GM23338 (cell line): ENCODE measurements at regions not wholly inside any gene's neighbourhood (a gene's known extent, or its start where the extent isn't known, plus 50 kb on each side); places are given as distances from the start of the nearest gene placed in this dataset.

Experiments
- ATAC-seq: fragments of 200-7000 bp; cut with Tn5 transposase; 3 replicates; pipeline ENCODE4 v1.9.1; 2020
- DNase-seq: peaks from one replicate; pipeline ENCODE4 v3.0.0-alpha.2; 2015; ENCODE audit warnings: low spot score
- H2AFZ ChIP-seq: fragments of 200-600 bp; sonication (generic); 2 replicates; pipeline ENCODE4 v1.8.0; 2016; ENCODE audit warnings: antibody characterized with exemption, mild to moderate bottlenecking, moderate library complexity
- H3F3A ChIP-seq: fragments of 200-600 bp; sonication (generic); replicated peaks from 2 replicates; pipeline ENCODE4 v1.8.0; 2017; ENCODE audit warnings: antibody characterized with exemption, mixed run types, low read depth
- H3K27ac ChIP-seq: fragments of 200-600 bp; sonication (generic); 2 replicates; pipeline ENCODE4 v1.6.1; 2016; ENCODE audit warnings: low read depth
- H3K27me3 ChIP-seq: fragments of 200-600 bp; sonication (generic); 2 replicates; pipeline ENCODE4 v1.8.0; 2016; ENCODE audit warnings: mild to moderate bottlenecking, mixed run types, moderate library complexity; ENCODE audit not compliant: insufficient read depth
- H3K36me3 ChIP-seq: fragments of 200-600 bp; sonication (generic); 2 replicates; pipeline ENCODE4 v1.8.0; 2016; ENCODE audit warnings: mild to moderate bottlenecking; ENCODE audit not compliant: insufficient read depth
- H3K4me1 ChIP-seq: fragments of 200-600 bp; sonication (generic); 2 replicates; pipeline ENCODE4 v1.8.0; 2016; ENCODE audit warnings: mild to moderate bottlenecking, moderate library complexity; ENCODE audit not compliant: insufficient read depth
- H3K4me2 ChIP-seq: fragments of 200-600 bp; sonication (generic); 2 replicates; pipeline ENCODE4 v1.7.1; 2017; ENCODE audit warnings: mixed run types
- H3K4me3 ChIP-seq: fragments of 200-600 bp; sonication (generic); 2 replicates; pipeline ENCODE4 v1.6.1; 2016; ENCODE audit warnings: mixed run types
- H3K79me2 ChIP-seq: fragments of 200-600 bp; sonication (generic); replicated peaks from 2 replicates; pipeline ENCODE4 v1.8.0; 2017; ENCODE audit warnings: mild to moderate bottlenecking; ENCODE audit not compliant: insufficient read depth
- H3K9me2 ChIP-seq: fragments of 200-600 bp; sonication (generic); 2 replicates; pipeline ENCODE4 v1.8.0; 2017; ENCODE audit not compliant: insufficient read depth
- H4K20me1 ChIP-seq: fragments of 200-600 bp; sonication (generic); replicated peaks from 2 replicates; pipeline ENCODE4 v1.8.0; 2017; ENCODE audit warnings: mild to moderate bottlenecking; ENCODE audit not compliant: insufficient read depth
- H3K27ac Mint-ChIP-seq: 2 replicates; pipeline ENCODE4 v1.8.0; 2020; ENCODE audit warnings: inconsistent platforms, mild to moderate bottlenecking, moderate library complexity, mixed read lengths
- H3K27me3 Mint-ChIP-seq: 3 replicates; pipeline ENCODE4 v1.8.0; 2022; ENCODE audit warnings: low read depth, mild to moderate bottlenecking, moderate library complexity, mixed read lengths, inconsistent platforms; ENCODE audit not compliant: insufficient read depth, poor library complexity
- H3K36me3 Mint-ChIP-seq: 3 replicates; pipeline ENCODE4 v1.8.0; 2021; ENCODE audit warnings: low read depth, mild to moderate bottlenecking, inconsistent platforms, moderate library complexity, mixed read lengths
- H3K4me1 Mint-ChIP-seq: 3 replicates; pipeline ENCODE4 v1.8.0; 2020; ENCODE audit warnings: mild to moderate bottlenecking, inconsistent platforms, mixed read lengths
- H3K4me3 Mint-ChIP-seq: 3 replicates; pipeline ENCODE4 v1.8.0; 2021; ENCODE audit warnings: moderate library complexity, mild to moderate bottlenecking, inconsistent platforms, mixed read lengths
- H3K9me3 Mint-ChIP-seq: 3 replicates; pipeline ENCODE4 v1.8.0; 2020; ENCODE audit warnings: moderate library complexity, mild to moderate bottlenecking, inconsistent platforms, mixed read lengths
- CREB1 ChIP-seq: fragments of 250-450 bp; sonication (Bioruptor Pico); IDR thresholded peaks from 2 replicates; pipeline ENCODE4 v1.5.0; 2020; ENCODE audit warnings: low read depth, mild to moderate bottlenecking, moderate library complexity
- EZH2 ChIP-seq: fragments of 200-600 bp; sonication (generic); IDR thresholded peaks from one replicate; pipeline ENCODE4 v1.8.0; 2017; ENCODE audit warnings: antibody characterized with exemption, mild to moderate bottlenecking, low read depth; ENCODE audit not compliant: unreplicated experiment
- EZH2phosphoT487 ChIP-seq: fragments of 200-600 bp; sonication (generic); IDR thresholded peaks from one replicate; pipeline ENCODE4 v1.8.1; 2018; ENCODE audit warnings: antibody characterized with exemption; ENCODE audit not compliant: unreplicated experiment
- JUNB ChIP-seq: IDR thresholded peaks from one replicate; pipeline ENCODE4 v1.6.1; 2016; ENCODE audit warnings: antibody characterized with exemption; ENCODE audit not compliant: unreplicated experiment
- NANOG ChIP-seq: IDR thresholded peaks from 2 replicates; pipeline ENCODE4 v1.6.1; 2016; ENCODE audit warnings: antibody characterized with exemption, borderline replicate concordance
- POLR2AphosphoS5 ChIP-seq: IDR thresholded peaks from 2 replicates; pipeline ENCODE4 v1.6.1; 2016; ENCODE audit warnings: antibody characterized with exemption, low read depth
- STAT1 ChIP-seq: IDR thresholded peaks from one replicate; pipeline ENCODE4 v1.6.1; 2016; ENCODE audit warnings: antibody characterized with exemption; ENCODE audit not compliant: unreplicated experiment
- ZNF114 ChIP-seq: fragments of 250-450 bp; sonication (Bioruptor Pico); IDR thresholded peaks from 2 replicates; pipeline ENCODE4 v1.5.0; 2020; ENCODE audit warnings: mild to moderate bottlenecking, moderate library complexity
- ZNF331 ChIP-seq: fragments of 250-450 bp; sonication (Bioruptor Pico); IDR thresholded peaks from 2 replicates; pipeline ENCODE4 v1.5.0; 2020; ENCODE audit warnings: low read depth, mild to moderate bottlenecking, moderate library complexity
- TF ChIP-seq, protein P1 (sequence below), 2 experiments: fragments of 200-600 bp in 1 of 2; sonication (generic) in 1 of 2; conservative IDR thresholded peaks; 2 replicates each; pipeline versions ENCODE4 v1.5.1 to v1.6.1; 2016 to 2017; ENCODE audit warnings: antibody characterized with exemption in 2 of 2, low read depth in 2 of 2, mild to moderate bottlenecking in 2 of 2, moderate library complexity in 1 of 2
- TF ChIP-seq, protein P2 (sequence below): IDR thresholded peaks from 2 replicates; pipeline ENCODE4 v1.6.1; 2016; ENCODE audit warnings: antibody characterized with exemption

DNA sequence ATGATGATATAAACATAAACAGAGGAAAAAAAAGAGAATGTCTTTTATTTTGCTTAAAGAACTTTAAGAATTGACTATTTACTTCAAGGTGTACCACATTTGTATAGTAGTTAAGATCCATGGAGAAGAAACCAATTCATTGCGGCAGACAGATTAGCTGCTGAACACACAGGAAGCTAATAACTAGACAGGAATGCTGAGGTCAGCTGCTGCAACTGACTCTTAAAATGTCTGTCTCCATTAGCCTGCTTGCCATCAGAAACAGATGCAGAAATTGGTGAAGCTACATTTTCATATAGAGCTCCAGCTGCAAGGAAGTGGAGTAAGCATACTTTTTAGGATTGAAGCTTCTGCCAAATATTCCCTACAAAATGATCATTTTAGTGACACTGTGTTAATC, 939.5 kb downstream of the EPHA7 start:
- H3K27me3 ChIP-seq: no peaks in the 10 kb centered on the region
- no peak overlapping the region for H3K27ac ChIP-seq
- TF ChIP-seq POLR2AphosphoS5 (no peak), STAT1 (no peak), EZH2phosphoT487 (no peak)
- H3K4me1 ChIP-seq: no peaks in the 10 kb centered on the region
- H3K4me2 ChIP-seq: no peak overlapping the region
- H3K27ac Mint-ChIP-seq: no peak overlapping the region
- no peaks in the 10 kb centered on the region for H4K20me1 ChIP-seq
- no peak overlapping the region for H2AFZ ChIP-seq
- no peaks in the 10 kb centered on the region for H3K79me2 ChIP-seq
- H3K36me3 Mint-ChIP-seq: no peaks in the 10 kb centered on the region
- no peak overlapping the region for H3K4me3 ChIP-seq
- ATAC-seq (no peak), DNase-seq (no peak)
- no peaks in the 10 kb centered on the region for H3K9me2 ChIP-seq
- no peaks in the 10 kb centered on the region for H3K9me3 Mint-ChIP-seq
- no peaks in the 10 kb centered on the region for H3K4me1 Mint-ChIP-seq
- peaks cover 5% of the 10 kb centered on the region for H3K27me3 Mint-ChIP-seq
- no peak overlapping the region for H3K4me3 Mint-ChIP-seq
- H3F3A ChIP-seq: no peaks in the 10 kb centered on the region
- no peaks in the 10 kb centered on the region for H3K36me3 ChIP-seq

DNA sequence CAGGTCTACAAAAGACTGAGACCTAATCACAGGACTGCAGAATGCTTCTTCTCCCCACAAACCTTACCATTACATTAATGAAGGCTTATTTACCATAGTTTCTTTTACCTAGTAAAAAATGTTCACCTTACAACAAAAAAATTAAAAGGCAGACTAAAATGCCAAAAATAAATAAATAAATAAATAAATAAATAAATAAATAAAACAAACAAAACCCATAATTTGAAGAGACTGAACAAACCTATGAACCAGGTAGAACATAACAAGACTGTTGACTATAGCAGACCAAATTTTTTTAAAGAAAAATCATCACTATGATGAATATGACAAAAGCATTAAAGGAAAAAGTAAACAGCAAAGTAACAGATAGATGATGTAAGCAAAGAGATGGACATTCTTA, 946.3 kb downstream of the EPHA7 start:
- 0 out of 2 replicates have a peak, but pooled peaks cover 4% of the 10 kb centered on the region for H3K4me1 ChIP-seq
- H3K9me2 ChIP-seq: no peaks in the 10 kb centered on the region
- Mint-ChIP-seq H3K27me3 (no peaks in the 10 kb centered on the region), H3K27ac (no peak overlapping the region), H3K36me3 (no peaks in the 10 kb centered on the region), H3K4me1 (peaks cover 3% of the 10 kb centered on the region; the same call in 2 of the 3 replicates), H3K9me3 (peaks cover under 1% of the 10 kb centered on the region; the same call in 2 of the 3 replicates), H3K4me3 (no peak overlapping the region)
- no peaks in the 10 kb centered on the region for H4K20me1 ChIP-seq
- no peaks in the 10 kb centered on the region for H3K27me3 ChIP-seq
- no peak overlapping the region for H3K4me3 ChIP-seq
- ATAC-seq: no peak
- no peak overlapping the region for H2AFZ ChIP-seq
- TF ChIP-seq POLR2AphosphoS5: no peak
- no peak for TF ChIP-seq ZNF331 (CRISPR knock-in tag)
- TF ChIP-seq ZNF114 (CRISPR knock-in tag): no peak
- no peak for TF ChIP-seq EZH2
- TF ChIP-seq JUNB: no peak
- no peak for TF ChIP-seq EZH2phosphoT487
- no peak for TF ChIP-seq STAT1
- TF ChIP-seq CREB1 (CRISPR knock-in tag): no peak
- TF ChIP-seq, protein P1, sequence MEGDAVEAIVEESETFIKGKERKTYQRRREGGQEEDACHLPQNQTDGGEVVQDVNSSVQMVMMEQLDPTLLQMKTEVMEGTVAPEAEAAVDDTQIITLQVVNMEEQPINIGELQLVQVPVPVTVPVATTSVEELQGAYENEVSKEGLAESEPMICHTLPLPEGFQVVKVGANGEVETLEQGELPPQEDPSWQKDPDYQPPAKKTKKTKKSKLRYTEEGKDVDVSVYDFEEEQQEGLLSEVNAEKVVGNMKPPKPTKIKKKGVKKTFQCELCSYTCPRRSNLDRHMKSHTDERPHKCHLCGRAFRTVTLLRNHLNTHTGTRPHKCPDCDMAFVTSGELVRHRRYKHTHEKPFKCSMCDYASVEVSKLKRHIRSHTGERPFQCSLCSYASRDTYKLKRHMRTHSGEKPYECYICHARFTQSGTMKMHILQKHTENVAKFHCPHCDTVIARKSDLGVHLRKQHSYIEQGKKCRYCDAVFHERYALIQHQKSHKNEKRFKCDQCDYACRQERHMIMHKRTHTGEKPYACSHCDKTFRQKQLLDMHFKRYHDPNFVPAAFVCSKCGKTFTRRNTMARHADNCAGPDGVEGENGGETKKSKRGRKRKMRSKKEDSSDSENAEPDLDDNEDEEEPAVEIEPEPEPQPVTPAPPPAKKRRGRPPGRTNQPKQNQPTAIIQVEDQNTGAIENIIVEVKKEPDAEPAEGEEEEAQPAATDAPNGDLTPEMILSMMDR (conservative IDR thresholded peaks at IDR 0.05; ENCODE audit: low read depth in 2 of 2): no peak
- TF ChIP-seq, protein P2, sequence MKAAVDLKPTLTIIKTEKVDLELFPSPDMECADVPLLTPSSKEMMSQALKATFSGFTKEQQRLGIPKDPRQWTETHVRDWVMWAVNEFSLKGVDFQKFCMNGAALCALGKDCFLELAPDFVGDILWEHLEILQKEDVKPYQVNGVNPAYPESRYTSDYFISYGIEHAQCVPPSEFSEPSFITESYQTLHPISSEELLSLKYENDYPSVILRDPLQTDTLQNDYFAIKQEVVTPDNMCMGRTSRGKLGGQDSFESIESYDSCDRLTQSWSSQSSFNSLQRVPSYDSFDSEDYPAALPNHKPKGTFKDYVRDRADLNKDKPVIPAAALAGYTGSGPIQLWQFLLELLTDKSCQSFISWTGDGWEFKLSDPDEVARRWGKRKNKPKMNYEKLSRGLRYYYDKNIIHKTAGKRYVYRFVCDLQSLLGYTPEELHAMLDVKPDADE: no peak
- no peak for TF ChIP-seq NANOG
- no peaks in the 10 kb centered on the region for H3F3A ChIP-seq
- no peaks in the 10 kb centered on the region for H3K79me2 ChIP-seq
- no peaks in the 10 kb centered on the region for H3K36me3 ChIP-seq
- H3K27ac ChIP-seq: no peak overlapping the region
- no peak overlapping the region for H3K4me2 ChIP-seq
- DNase-seq: no peak
